ENCODE measurements at regions not wholly inside any gene's neighbourhood (a gene's known extent, or its start where the extent isn't known, plus 50 kb on each side); places are given as distances from the start of the nearest gene placed in this dataset.
A peak's percentile ranks its signal among the peaks of the same experiment; 100 is the strongest.

- H3K9me3 ChIP-seq (replicated peaks; ENCODE audit: insufficient read depth, low read length): no peaks in the 10 kb centered on the region
- no peak overlapping the region for H2AFZ ChIP-seq (ENCODE audit: low read length)
- H3K4me1 ChIP-seq (ENCODE audit: low read length): no peaks in the 10 kb centered on the region
- no peak for TF ChIP-seq EZH2 (optimal IDR thresholded peaks at IDR 0.05; ENCODE audit: low read depth, low read length)
- peak; percentile 41 for TF ChIP-seq CTCF (IDR thresholded peaks at IDR 0.05; ENCODE audit: low read length)
- no peak for TF ChIP-seq EZH2phosphoT487 (IDR thresholded peaks at IDR 0.05; ENCODE audit: low read length)
- no peak overlapping the region for H3K4me2 ChIP-seq (ENCODE audit: low read depth, low read length)
- no peak overlapping the region for H3K27ac ChIP-seq (ENCODE audit: low read length)
- DNase-seq: no peak
- no peaks in the 10 kb centered on the region for H3K79me2 ChIP-seq (ENCODE audit: low read length)
- no peaks in the 10 kb centered on the region for H3K36me3 ChIP-seq (replicated peaks; ENCODE audit: insufficient read depth, low read length)
- H3K9me2 ChIP-seq (replicated peaks; ENCODE audit: insufficient read depth, low read length): no peaks in the 10 kb centered on the region
- H3F3A ChIP-seq (ENCODE audit: insufficient read depth, low read length): no peaks in the 10 kb centered on the region
- no peak overlapping the region for H3K9ac ChIP-seq (ENCODE audit: low read length)
- H3K27me3 ChIP-seq (replicated peaks; ENCODE audit: insufficient read depth, low read length): no peaks in the 10 kb centered on the region
- no peak overlapping the region for H3K4me3 ChIP-seq (ENCODE audit: low read length)
- H4K20me1 ChIP-seq (ENCODE audit: insufficient read depth, low read length): no peaks in the 10 kb centered on the region
These were observed 183.4 kb upstream of the CDH7 start for GRCh38 chr18:65567372-65567771.

- no peak overlapping the region for H3K4me3 ChIP-seq (ENCODE audit: low read length)
- no peak overlapping the region for H3K9ac ChIP-seq (ENCODE audit: low read length)
- no peak overlapping the region for H2AFZ ChIP-seq (ENCODE audit: low read length)
- no peak overlapping the region for H3K27ac ChIP-seq (ENCODE audit: low read length)
- DNase-seq: no peak
- H3K9me3 ChIP-seq (replicated peaks; ENCODE audit: insufficient read depth, low read length): no peaks in the 10 kb centered on the region
- no peak overlapping the region for H3K4me2 ChIP-seq (ENCODE audit: low read depth, low read length)
- H4K20me1 ChIP-seq (ENCODE audit: insufficient read depth, low read length): no peaks in the 10 kb centered on the region
- H3K4me1 ChIP-seq (ENCODE audit: low read length): no peaks in the 10 kb centered on the region
- H3F3A ChIP-seq (ENCODE audit: insufficient read depth, low read length): no peaks in the 10 kb centered on the region
- no peaks in the 10 kb centered on the region for H3K9me2 ChIP-seq (replicated peaks; ENCODE audit: insufficient read depth, low read length)
- TF ChIP-seq CTCF (IDR thresholded peaks at IDR 0.05; ENCODE audit: low read length) (no peak), EZH2phosphoT487 (IDR thresholded peaks at IDR 0.05; ENCODE audit: low read length) (no peak), EZH2 (optimal IDR thresholded peaks at IDR 0.05; ENCODE audit: low read depth, low read length) (no peak)
- H3K27me3 ChIP-seq (replicated peaks; ENCODE audit: insufficient read depth, low read length): no peaks in the 10 kb centered on the region
- H3K36me3 ChIP-seq (replicated peaks; ENCODE audit: insufficient read depth, low read length): no peaks in the 10 kb centered on the region
- H3K79me2 ChIP-seq (ENCODE audit: low read length): no peaks in the 10 kb centered on the region
These were observed 202.5 kb upstream of the CDH7 start for GRCh38 chr18:65548316-65548715.

GRCh38 chr18:65547046-65547445 lies 203.8 kb upstream of the CDH7 start:
- no peaks in the 10 kb centered on the region for H3K4me1 ChIP-seq (ENCODE audit: low read length)
- no peaks in the 10 kb centered on the region for H3K27me3 ChIP-seq (replicated peaks; ENCODE audit: insufficient read depth, low read length)
- no peak for TF ChIP-seq EZH2phosphoT487 (IDR thresholded peaks at IDR 0.05; ENCODE audit: low read length)
- no peak overlapping the region for H3K27ac ChIP-seq (ENCODE audit: low read length)
- H2AFZ ChIP-seq (ENCODE audit: low read length): no peak overlapping the region
- H4K20me1 ChIP-seq (ENCODE audit: insufficient read depth, low read length): no peaks in the 10 kb centered on the region
- H3F3A ChIP-seq (ENCODE audit: insufficient read depth, low read length): no peaks in the 10 kb centered on the region
- no peaks in the 10 kb centered on the region for H3K36me3 ChIP-seq (replicated peaks; ENCODE audit: insufficient read depth, low read length)
- no peak overlapping the region for H3K4me2 ChIP-seq (ENCODE audit: low read depth, low read length)
- no peak overlapping the region for H3K4me3 ChIP-seq (ENCODE audit: low read length)
- no peak for DNase-seq
- H3K9me2 ChIP-seq (replicated peaks; ENCODE audit: insufficient read depth, low read length): no peaks in the 10 kb centered on the region
- no peaks in the 10 kb centered on the region for H3K79me2 ChIP-seq (ENCODE audit: low read length)
- H3K9me3 ChIP-seq (replicated peaks; ENCODE audit: insufficient read depth, low read length): no peaks in the 10 kb centered on the region
- no peak overlapping the region for H3K9ac ChIP-seq (ENCODE audit: low read length)

- Histone ChIP-seq H3K27me3 (replicated peaks; ENCODE audit: insufficient read depth, low read length) (no peaks in the 10 kb centered on the region), H3K9me3 (replicated peaks; ENCODE audit: insufficient read depth, low read length) (no peaks in the 10 kb centered on the region), H3K9me2 (replicated peaks; ENCODE audit: insufficient read depth, low read length) (no peaks in the 10 kb centered on the region), H3K9ac (ENCODE audit: low read length) (no peak overlapping the region), H3K4me1 (ENCODE audit: low read length) (no peaks in the 10 kb centered on the region), H3K4me2 (ENCODE audit: low read depth, low read length) (no peak overlapping the region), H3K36me3 (replicated peaks; ENCODE audit: insufficient read depth, low read length) (no peaks in the 10 kb centered on the region), H3F3A (ENCODE audit: insufficient read depth, low read length) (no peaks in the 10 kb centered on the region), H3K4me3 (ENCODE audit: low read length) (no peak overlapping the region), H3K27ac (ENCODE audit: low read length) (no peak overlapping the region), H2AFZ (ENCODE audit: low read length) (no peak overlapping the region), H3K79me2 (ENCODE audit: low read length) (no peaks in the 10 kb centered on the region), H4K20me1 (ENCODE audit: insufficient read depth, low read length) (no peaks in the 10 kb centered on the region)
- no peak for TF ChIP-seq EZH2 (optimal IDR thresholded peaks at IDR 0.05; ENCODE audit: low read depth, low read length)
- no peak for TF ChIP-seq EZH2phosphoT487 (IDR thresholded peaks at IDR 0.05; ENCODE audit: low read length)
- TF ChIP-seq CTCF (IDR thresholded peaks at IDR 0.05; ENCODE audit: low read length): no peak
- no peak for DNase-seq
These were observed 206.1 kb upstream of the CDH7 start for GRCh38 chr18:65544701-65545100.

Measured in MM.1S (cell line).